SK-N-SH (cell line): ENCODE measurements at regions not wholly inside any gene's neighbourhood (a gene's known extent, or its start where the extent isn't known, plus 50 kb on each side); places are given as distances from the start of the nearest gene placed in this dataset.
"Not testable (repeated sequence)": the region's sequence is repeated elsewhere in the genome, so short reads cannot be mapped to it uniquely, and the experiment has no call there.

Experiments used
- CTCF ChIP-seq: fragments of 200-600 bp; sonication (generic); IDR thresholded peaks from 2 replicates; pipeline ENCODE4 v1.6.1; 2017; ENCODE audit warnings: antibody characterized with exemption, mild to moderate bottlenecking, moderate library complexity
- GABPA ChIP-seq: IDR thresholded peaks from 2 replicates; pipeline ENCODE4 v1.4.0; 2012; ENCODE audit warnings: low read depth, mild to moderate bottlenecking
- NFIC ChIP-seq: IDR thresholded peaks from 2 replicates; pipeline ENCODE4 v1.4.0; 2012; ENCODE audit warnings: borderline replicate concordance
- POLR2AphosphoS5 ChIP-seq: IDR thresholded peaks from 2 replicates; pipeline ENCODE4 v1.6.1; 2012; ENCODE audit warnings: low read depth, low read length
- RAD21 ChIP-seq: IDR thresholded peaks from 2 replicates; pipeline ENCODE4 v1.6.1; 2012; ENCODE audit warnings: mild to moderate bottlenecking, low read length
- RFX5 ChIP-seq: IDR thresholded peaks from 2 replicates; pipeline ENCODE4 v1.6.1; 2012; ENCODE audit warnings: mild to moderate bottlenecking, improper control_type of control experiment, low read length
- SMC3 ChIP-seq: IDR thresholded peaks from 2 replicates; pipeline ENCODE4 v1.6.1; 2012; ENCODE audit warnings: low read depth, low read length, improper control_type of control experiment
- USF2 ChIP-seq: fragments of 150-350 bp; IDR thresholded peaks from 2 replicates; pipeline ENCODE4 v1.6.1; 2017; ENCODE audit warnings: antibody characterized with exemption, low read length, low read depth, borderline replicate concordance

GRCh38 chr11:87623531-87624365, 551.5 kb downstream of the RAB38 start:
- not testable (repeated sequence) for TF ChIP-seq CTCF, POLR2AphosphoS5, NFIC, SMC3, GABPA, RAD21, USF2, RFX5
